Kidney (tissue), 13 donors: ENCODE measurements at regions not wholly inside any gene's neighbourhood (a gene's known extent, or its start where the extent isn't known, plus 50 kb on each side); places are given as distances from the start of the nearest gene placed in this dataset.

Experiments
- DNase-seq, 5 donors: peaks; one replicate each; pipeline ENCODE4 v3.0.0-alpha.2; 2013 to 2020
- FAIRE-seq: peaks from 2 replicates; lab custom pipeline; 2012; peaks lifted over from hg19 to GRCh38; lab: Jason Lieb, UNC
- H3K27ac ChIP-seq, 2 donors: one replicate each; pipeline ENCODE4 v1.7.0; 2013; ENCODE audit warnings: low read depth in 2 of 2, low read length in 2 of 2, inconsistent platforms in 1 of 2
- H3K27me3 ChIP-seq: one replicate; pipeline ENCODE4 v1.7.1; 2013; ENCODE audit warnings: low read length, inconsistent platforms; ENCODE audit not compliant: control insufficient read depth, insufficient read depth
- H3K36me3 ChIP-seq, 3 donors: one replicate each; pipeline versions ENCODE4 v1.7.0 to v1.7.1; 2013; ENCODE audit warnings: low read length in 3 of 3, control low read depth in 1 of 3, inconsistent platforms in 1 of 3; ENCODE audit not compliant: insufficient read depth in 3 of 3, control insufficient read depth in 2 of 3
- H3K4me1 ChIP-seq, 3 donors: one replicate each; pipeline versions ENCODE4 v1.7.0 to v1.7.1; 2013; ENCODE audit warnings: low read length in 3 of 3, inconsistent platforms in 1 of 3, low read depth in 1 of 3; ENCODE audit not compliant: control insufficient read depth in 2 of 3, insufficient read depth in 2 of 3
- H3K4me3 ChIP-seq, 3 donors: one replicate each; pipeline versions ENCODE4 v1.7.0 to v1.8.1; 2013; ENCODE audit warnings: low read length in 3 of 3, control low read depth in 1 of 3, inconsistent platforms in 1 of 3
- H3K9ac ChIP-seq, 3 donors: one replicate each; pipeline versions ENCODE4 v1.7.0 to v1.7.1; 2013; ENCODE audit warnings: low read length in 3 of 3, control low read depth in 1 of 3, inconsistent platforms in 1 of 3
- H3K9me3 ChIP-seq, 3 donors: one replicate each; pipeline versions ENCODE4 v1.7.0 to v1.7.1; 2013; ENCODE audit warnings: low read length in 3 of 3, control low read depth in 1 of 3, inconsistent platforms in 1 of 3; ENCODE audit not compliant: control insufficient read depth in 2 of 3, insufficient read depth in 1 of 3
- CTCF ChIP-seq: IDR thresholded peaks from 3 replicates; pipeline ENCODE4 v1.5.1; 2012; ENCODE audit warnings: mild to moderate bottlenecking, moderate library complexity, borderline replicate concordance; ENCODE audit not compliant: insufficient read depth; ENCODE audit errors: extremely low read depth
- intact Hi-C: fragments of 100-400 bp; cut with DNase I; formaldehyde crosslinking; loops from one replicate; pipeline ENCODE4 v1.11.1; 2022
- donor health status: control.
- donor health status: control.
- donor health status: control.
- donor health status: control.
- donor health status: control.
- donor health status: DM: yes; HTN: yes; CAD: no.
- donor health status: Normal renal cell carcinoma (clear cell type).

GRCh38 chr17:13263746-13264145 lies 245.9 kb upstream of the ELAC2 start:
- Histone ChIP-seq H3K27me3 (no peaks in the 10 kb centered on the region), H3K36me3 (no peaks in the 10 kb centered on the region), H3K4me1 (no peaks in the 10 kb centered on the region), H3K4me3 (no peak overlapping the region), H3K9me3 (no peaks in the 10 kb centered on the region), H3K27ac (no peak overlapping the region), H3K9ac (no peak overlapping the region)
- TF ChIP-seq CTCF, result no peak
- intact Hi-C loops, result no loop called here
- no peak for FAIRE-seq
- DNase-seq, result no peak

GRCh38 chr17:13256545-13256944 lies 238.7 kb upstream of the ELAC2 start:
- no peaks in the 10 kb centered on the region for H3K27me3 ChIP-seq
- no peak for FAIRE-seq
- no peak overlapping the region for H3K9ac ChIP-seq
- DNase-seq, result no peak
- H3K36me3 ChIP-seq, result no peaks in the 10 kb centered on the region
- H3K4me1 ChIP-seq, result no peaks in the 10 kb centered on the region
- H3K9me3 ChIP-seq, result no peaks in the 10 kb centered on the region
- no peak for TF ChIP-seq CTCF
- no peak overlapping the region for H3K4me3 ChIP-seq
- no peak overlapping the region for H3K27ac ChIP-seq
- intact Hi-C loops, result no loop called here

GRCh38 chr17:13253733-13254410 lies 236.0 kb upstream of the ELAC2 start:
- no peaks in the 10 kb centered on the region for H3K36me3 ChIP-seq
- H3K27ac ChIP-seq, result no peak overlapping the region
- DNase-seq (no peak), FAIRE-seq (no peak)
- no peaks in the 10 kb centered on the region for H3K27me3 ChIP-seq
- H3K9me3 ChIP-seq, result peaks cover 0 to 3% (median 2%) of the 10 kb centered on the region in 3 donors
- intact Hi-C loops, result no loop called here
- H3K4me1 ChIP-seq, result no peaks in the 10 kb centered on the region
- TF ChIP-seq CTCF, result no peak
- H3K4me3 ChIP-seq, result no peak overlapping the region
- H3K9ac ChIP-seq, result no peak overlapping the region

- no peaks in the 10 kb centered on the region for H3K27me3 ChIP-seq
- H3K9me3 ChIP-seq, result peaks cover 0 to under 1% (median under 1%) of the 10 kb centered on the region in 3 donors
- H3K4me1 ChIP-seq, result no peaks in the 10 kb centered on the region
- no peak overlapping the region for H3K4me3 ChIP-seq
- TF ChIP-seq CTCF, result no peak
- no peak for FAIRE-seq
- intact Hi-C loops, result no loop called here
- no peaks in the 10 kb centered on the region for H3K36me3 ChIP-seq
- no peak for DNase-seq
- H3K9ac ChIP-seq, result no peak overlapping the region
- H3K27ac ChIP-seq, result no peak overlapping the region
Measured at GRCh38 chr17:13244513-13244912, 226.7 kb upstream of the ELAC2 start.
